ENCODE measurements at regions not wholly inside any gene's neighbourhood (a gene's known extent, or its start where the extent isn't known, plus 50 kb on each side); places are given as distances from the start of the nearest gene placed in this dataset.

- no peak overlapping the region for H3K14ac ChIP-seq (ENCODE audit: insufficient read length)
- no peaks in the 10 kb centered on the region; a peak in 1 of 7 replicates for H3K27me3 ChIP-seq (replicated peaks in 1 of 4; ENCODE audit: control insufficient read depth in 3 of 4, extremely low read depth in 1 of 4, insufficient read depth in 3 of 4, low read length in 3 of 4)
- no peak overlapping the region for H3K4me3 ChIP-seq (ENCODE audit: extremely low read depth in 1 of 4, insufficient read depth in 2 of 4, low read depth in 3 of 4, low read length in 4 of 4)
- FAIRE-seq (no peak), DNase-seq (ENCODE audit: low read depth in 1 of 2, low spot score in 2 of 2) (no peak)
- no peak overlapping the region for H3K56ac ChIP-seq (replicated peaks; ENCODE audit: insufficient read length, low read depth, low read length)
- POLR2A ChIA-PET (ENCODE audit: partially characterized antibody), result no interaction called here
- no peaks in the 10 kb centered on the region for H3K9me3 ChIP-seq (ENCODE audit: insufficient read depth in 2 of 2, low read depth in 1 of 2, low read length in 1 of 2)
- H3K27ac ChIP-seq (ENCODE audit: low read depth, low read length), result peak overlapping the region; percentile 11; the same call in 1 of the 2 replicates
- no peak overlapping the region for H3K9ac ChIP-seq (replicated peaks in 1 of 4; ENCODE audit: extremely low read depth in 1 of 4, low read depth in 3 of 4, low read length in 3 of 4)
- H4K91ac ChIP-seq (replicated peaks; ENCODE audit: insufficient read length, low read length), result peak overlapping the region; percentile 91
- H4K5ac ChIP-seq (ENCODE audit: insufficient read length, low read depth, low read length), result peak overlapping the region; percentile 6
- peak overlapping the region; percentile 63; the same call in 1 of the 2 replicates for H3K18ac ChIP-seq (ENCODE audit: extremely low read depth, low read length)
- H3K79me2 ChIP-seq (ENCODE audit: control insufficient read depth in 1 of 2, insufficient read depth in 2 of 2, low read length in 2 of 2), result no peaks in the 10 kb centered on the region; a peak in 1 of 4 replicates
- no peak overlapping the region for H3K23ac ChIP-seq (ENCODE audit: insufficient read length)
- H3K23me2 ChIP-seq (ENCODE audit: low read depth, low read length), result peaks cover 4% of the 10 kb centered on the region; the same call in 1 of the 2 replicates
- H3K4me1 ChIP-seq (replicated peaks in 1 of 4; ENCODE audit: control insufficient read depth in 3 of 4, insufficient read depth in 4 of 4, low read length in 3 of 4), result peaks cover 3 to 9% (median 7%) of the 10 kb centered on the region in 4 experiments; a peak in 6 of 7 replicates
- H2BK120ac ChIP-seq (replicated peaks; ENCODE audit: low read depth, low read length), result peak overlapping the region; percentile 14
- peak overlapping the region; percentile 93; the same call in 1 of the 2 replicates for H2BK12ac ChIP-seq (ENCODE audit: low read depth, low read length)
- H2BK5ac ChIP-seq (ENCODE audit: low read depth, low read length), result peak overlapping the region; percentile 72; the same call in 1 of the 2 replicates
- H3K4me2 ChIP-seq (ENCODE audit: insufficient read depth in 1 of 2, low read depth in 2 of 2, low read length in 2 of 2), result peak overlapping the region; percentile 9 to 10; a peak in 2 of 4 replicates
- peak overlapping the region; percentile 65 for H2AK5ac ChIP-seq (ENCODE audit: low read depth, low read length)
- no peaks in the 10 kb centered on the region for H3K79me1 ChIP-seq (ENCODE audit: low read depth, low read length)
- H4K20me1 ChIP-seq (replicated peaks in 1 of 2; ENCODE audit: control insufficient read depth in 1 of 2, insufficient read depth in 2 of 2, low read length in 2 of 2), result peaks cover 0 to 3% of the 10 kb centered on the region in 2 experiments
- H2BK15ac ChIP-seq (ENCODE audit: low read length), result peak overlapping the region; percentile 48
- H2BK20ac ChIP-seq (ENCODE audit: low read length), result peak overlapping the region; percentile 64
- H4K8ac ChIP-seq (ENCODE audit: extremely low read depth, insufficient read depth, low read length), result no peak overlapping the region
- CTCF ChIA-PET (ENCODE audit: partially characterized antibody), result no interaction called here
- H3K4ac ChIP-seq (replicated peaks; ENCODE audit: insufficient read length, low read depth, low read length), result peak overlapping the region; percentile 69
- H3K36me3 ChIP-seq (ENCODE audit: control insufficient read depth in 2 of 4, insufficient read depth in 4 of 4, low read length in 3 of 4), result no peaks in the 10 kb centered on the region
- 88% methylated on average over 9 of the region's 9 CpGs; no CpG with 5 or more reads in 1 of the 2 experiments for WGBS, 2 experiments (ENCODE audit: extremely low coverage in 1 of 2, insufficient coverage in 1 of 2, insufficient read length in 1 of 2, insufficient replicate concordance in 2 of 2, low coverage in 1 of 2, low lambda C conversion rate in 2 of 2, missing lambda C conversion rate in 1 of 2)
- no peak overlapping the region for H2AFZ ChIP-seq (ENCODE audit: low read length)
- TF ChIP-seq TEAD4 (IDR thresholded peaks at IDR 0.05; ENCODE audit: low read depth, low read length), result no peak
- TF ChIP-seq BRCA1 (IDR thresholded peaks at IDR 0.05; ENCODE audit: low read depth, low read length), result no peak
- no peak for TF ChIP-seq RXRA (IDR thresholded peaks at IDR 0.05; ENCODE audit: insufficient read depth, low read depth, low read length)
- no peak for TF ChIP-seq FOSL1 (IDR thresholded peaks at IDR 0.05; ENCODE audit: insufficient read depth, low read depth, low read length)
- no peak for TF ChIP-seq SIX5 (IDR thresholded peaks at IDR 0.05; ENCODE audit: low read depth, low read length)
These were observed 206.5 kb upstream of the OPRM1 start for GRCh38 chr6:153832543-153832942.
